ENCODE measurements at regions not wholly inside any gene's neighbourhood (a gene's known extent, or its start where the extent isn't known, plus 50 kb on each side); places are given as distances from the start of the nearest gene placed in this dataset.

GRCh38 chr4:11312389-11312788, 116.3 kb downstream of the HS3ST1 start:
- TF ChIP-seq CTCF (conservative IDR thresholded peaks at IDR 0.05) (no peak), ZFX (IDR thresholded peaks at IDR 0.05) (no peak)
